ENCODE measurements at regions not wholly inside any gene's neighbourhood (a gene's known extent, or its start where the extent isn't known, plus 50 kb on each side); places are given as distances from the start of the nearest gene placed in this dataset.

DNA sequence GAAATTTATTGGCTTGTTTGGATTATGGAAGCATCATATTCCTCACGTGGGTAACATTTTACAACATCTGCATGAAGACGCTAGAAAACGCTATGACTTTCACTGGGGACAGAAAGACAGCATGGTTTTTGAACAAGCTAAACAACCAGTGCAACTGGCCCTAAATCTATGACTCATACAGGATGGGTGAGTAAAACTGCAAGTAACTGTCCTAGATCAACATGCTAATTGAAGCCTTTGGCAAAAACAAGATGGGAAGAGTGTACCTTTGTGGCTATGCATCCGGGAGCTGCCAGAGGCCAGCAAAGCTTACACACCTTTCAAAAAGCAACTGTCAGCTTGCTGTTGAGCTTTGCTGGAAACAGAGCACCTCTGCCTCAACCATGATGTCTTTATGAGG is 1096.0 kb upstream of the DDX18 start:
- TF ChIP-seq, protein P1, sequence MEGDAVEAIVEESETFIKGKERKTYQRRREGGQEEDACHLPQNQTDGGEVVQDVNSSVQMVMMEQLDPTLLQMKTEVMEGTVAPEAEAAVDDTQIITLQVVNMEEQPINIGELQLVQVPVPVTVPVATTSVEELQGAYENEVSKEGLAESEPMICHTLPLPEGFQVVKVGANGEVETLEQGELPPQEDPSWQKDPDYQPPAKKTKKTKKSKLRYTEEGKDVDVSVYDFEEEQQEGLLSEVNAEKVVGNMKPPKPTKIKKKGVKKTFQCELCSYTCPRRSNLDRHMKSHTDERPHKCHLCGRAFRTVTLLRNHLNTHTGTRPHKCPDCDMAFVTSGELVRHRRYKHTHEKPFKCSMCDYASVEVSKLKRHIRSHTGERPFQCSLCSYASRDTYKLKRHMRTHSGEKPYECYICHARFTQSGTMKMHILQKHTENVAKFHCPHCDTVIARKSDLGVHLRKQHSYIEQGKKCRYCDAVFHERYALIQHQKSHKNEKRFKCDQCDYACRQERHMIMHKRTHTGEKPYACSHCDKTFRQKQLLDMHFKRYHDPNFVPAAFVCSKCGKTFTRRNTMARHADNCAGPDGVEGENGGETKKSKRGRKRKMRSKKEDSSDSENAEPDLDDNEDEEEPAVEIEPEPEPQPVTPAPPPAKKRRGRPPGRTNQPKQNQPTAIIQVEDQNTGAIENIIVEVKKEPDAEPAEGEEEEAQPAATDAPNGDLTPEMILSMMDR (IDR thresholded peaks at IDR 0.05; ENCODE audit: low read depth, low read length), result no peak
- TF ChIP-seq EZH2phosphoT487 (IDR thresholded peaks at IDR 0.05; ENCODE audit: low read depth), result no peak

All from OCI-LY3 (cell line).